Breast epithelium (tissue), 4 donors: ENCODE measurements at regions not wholly inside any gene's neighbourhood (a gene's known extent, or its start where the extent isn't known, plus 50 kb on each side); places are given as distances from the start of the nearest gene placed in this dataset.

Experiments
- DNase-seq, 2 donors: peaks; one replicate each; pipeline ENCODE4 v3.0.0-alpha.2; 2019; ENCODE audit warnings: low spot score in 2 of 2
- H3K27ac ChIP-seq, 2 donors: fragments of 200-600 bp; sonication (generic) in 1 of 2; one replicate each; pipeline ENCODE4 v1.5.1; 2016 to 2019; ENCODE audit warnings: mild to moderate bottlenecking in 1 of 2
- H3K27me3 ChIP-seq, 2 donors: fragments of 200-600 bp; sonication (generic) in 1 of 2; one replicate each; pipeline versions ENCODE4 v1.5.1 to v1.6.0; 2017 to 2019; ENCODE audit warnings: control low read depth in 1 of 2, mild to moderate bottlenecking in 1 of 2
- H3K36me3 ChIP-seq: fragments of 200-600 bp; one replicate; pipeline ENCODE4 v1.5.1; 2019
- H3K4me1 ChIP-seq, 2 donors: fragments of 200-600 bp; sonication (generic); one replicate each; pipeline ENCODE4 v1.5.1; 2016 to 2019; ENCODE audit warnings: control low read depth in 1 of 2
- H3K4me3 ChIP-seq, 3 donors: fragments of 200-600 bp; sonication (generic); 1 replicate in 2 of 3; 2 replicates in 1 of 3; pipeline ENCODE4 v1.5.1; 2016 to 2019; ENCODE audit warnings: mild to moderate bottlenecking in 3 of 3, moderate library complexity in 2 of 3
- H3K9me3 ChIP-seq, 2 donors: fragments of 200-600 bp; sonication (generic) in 1 of 2; one replicate each; pipeline ENCODE4 v1.5.1; 2016 to 2019; ENCODE audit warnings: control low read depth in 1 of 2
- CTCF ChIP-seq, 3 donors: fragments of 450-650 bp; IDR thresholded peaks; one replicate each; pipeline ENCODE4 v1.5.1; 2016 to 2017; ENCODE audit warnings: antibody characterized with exemption in 3 of 3, mild to moderate bottlenecking in 3 of 3, moderate library complexity in 3 of 3
- POLR2A ChIP-seq: fragments of 450-650 bp; IDR thresholded peaks from one replicate; pipeline ENCODE4 v1.6.1; 2016; ENCODE audit warnings: antibody characterized with exemption, mild to moderate bottlenecking, moderate library complexity
- POLR2AphosphoS5 ChIP-seq, 3 donors: sonication (generic); formaldehyde crosslinking; IDR thresholded peaks; one replicate each; pipeline ENCODE4 v1.6.1; 2017; ENCODE audit warnings: antibody characterized with exemption in 3 of 3
- intact Hi-C: fragments of 100-400 bp; cut with DNase I; formaldehyde crosslinking; loops from one replicate; pipeline ENCODE4 v1.15.1; 2023; ENCODE audit warnings: low total_unique reads

GRCh38 chr3:117282566-117282965 lies 573.0 kb downstream of the TUSC7 start:
- Histone ChIP-seq H3K4me1 (no peaks in the 10 kb centered on the region), H3K27me3 (no peaks in the 10 kb centered on the region), H3K9me3 (no peaks in the 10 kb centered on the region), H3K27ac (no peak overlapping the region), H3K4me3 (no peak overlapping the region), H3K36me3 (no peaks in the 10 kb centered on the region)
- TF ChIP-seq POLR2A = no peak
- no peak for TF ChIP-seq CTCF (IDR thresholded peaks at IDR 0.05)
- no peak for TF ChIP-seq POLR2AphosphoS5 (IDR thresholded peaks at IDR 0.05)
- intact Hi-C loops = loop anchor here (5.0 kb wide), 1 partner anchor 70 kb away; no protein-coding TSS in a partner anchor
- no peak for DNase-seq

GRCh38 chr3:117285737-117286136 lies 576.2 kb downstream of the TUSC7 start:
- no peak for DNase-seq
- Histone ChIP-seq H3K4me1 (no peaks in the 10 kb centered on the region), H3K27me3 (no peaks in the 10 kb centered on the region), H3K9me3 (no peaks in the 10 kb centered on the region), H3K27ac (no peak overlapping the region), H3K36me3 (no peaks in the 10 kb centered on the region), H3K4me3 (no peak overlapping the region)
- TF ChIP-seq POLR2AphosphoS5 (IDR thresholded peaks at IDR 0.05) (no peak), POLR2A (no peak), CTCF (IDR thresholded peaks at IDR 0.05) (no peak)
- intact Hi-C loops = no loop called here

- H3K4me3 ChIP-seq = no peak overlapping the region
- H3K9me3 ChIP-seq = no peaks in the 10 kb centered on the region
- no peaks in the 10 kb centered on the region for H3K36me3 ChIP-seq
- no peaks in the 10 kb centered on the region for H3K4me1 ChIP-seq
- intact Hi-C loops = no loop called here
- TF ChIP-seq POLR2AphosphoS5 (IDR thresholded peaks at IDR 0.05) = no peak
- TF ChIP-seq CTCF (IDR thresholded peaks at IDR 0.05) = no peak
- no peak for TF ChIP-seq POLR2A
- H3K27ac ChIP-seq = no peak overlapping the region
- DNase-seq = no peak
- no peaks in the 10 kb centered on the region for H3K27me3 ChIP-seq
These were observed 576.9 kb downstream of the TUSC7 start for GRCh38 chr3:117286488-117286887.

- intact Hi-C loops = no loop called here
- TF ChIP-seq POLR2AphosphoS5 (IDR thresholded peaks at IDR 0.05) (no peak), CTCF (IDR thresholded peaks at IDR 0.05) (no peak), POLR2A (no peak)
- H3K27ac ChIP-seq = no peak overlapping the region
- H3K27me3 ChIP-seq = no peaks in the 10 kb centered on the region
- no peak overlapping the region for H3K4me3 ChIP-seq
- no peak for DNase-seq
- H3K9me3 ChIP-seq = no peaks in the 10 kb centered on the region
- no peaks in the 10 kb centered on the region for H3K36me3 ChIP-seq
- H3K4me1 ChIP-seq = no peaks in the 10 kb centered on the region
These were observed 578.0 kb downstream of the TUSC7 start for GRCh38 chr3:117287602-117288001.

GRCh38 chr3:117291476-117291875 lies 581.9 kb downstream of the TUSC7 start:
- no peak for DNase-seq
- Histone ChIP-seq H3K9me3 (no peaks in the 10 kb centered on the region), H3K27me3 (no peaks in the 10 kb centered on the region), H3K27ac (no peak overlapping the region), H3K4me1 (no peaks in the 10 kb centered on the region), H3K36me3 (no peaks in the 10 kb centered on the region), H3K4me3 (no peak overlapping the region)
- no peak for TF ChIP-seq POLR2A
- TF ChIP-seq POLR2AphosphoS5 (IDR thresholded peaks at IDR 0.05) = no peak
- no peak for TF ChIP-seq CTCF (IDR thresholded peaks at IDR 0.05)
- intact Hi-C loops = no loop called here
